WTC11 (cell line): ENCODE measurements at regions not wholly inside any gene's neighbourhood (a gene's known extent, or its start where the extent isn't known, plus 50 kb on each side); places are given as distances from the start of the nearest gene placed in this dataset.

ENCODE experiments used
- CREB1 ChIP-seq: sonication (generic); formaldehyde crosslinking; IDR thresholded peaks from 2 replicates; pipeline ENCODE4 v1.8.0; 2023; ENCODE audit warnings: mild to moderate bottlenecking, missing genetic modification reagents
- CTCF ChIP-seq: fragments of 200-600 bp; IDR thresholded peaks from 2 replicates; pipeline ENCODE4 v1.8.0; 2022; ENCODE audit warnings: antibody characterized with exemption
- ZBTB43 ChIP-seq: sonication (generic); formaldehyde crosslinking; IDR thresholded peaks from 2 replicates; pipeline ENCODE4 v1.8.1; 2023; ENCODE audit warnings: mild to moderate bottlenecking, missing genetic modification reagents
- ZNF121 ChIP-seq: sonication (generic); formaldehyde crosslinking; IDR thresholded peaks from 2 replicates; pipeline ENCODE4 v1.8.0; 2023; ENCODE audit warnings: missing genetic modification reagents
- TF ChIP-seq, protein P1 (sequence below): sonication (generic); formaldehyde crosslinking; IDR thresholded peaks from 2 replicates; pipeline ENCODE4 v1.8.1; 2023; ENCODE audit warnings: mild to moderate bottlenecking, missing genetic modification reagents, moderate library complexity
- TF ChIP-seq, protein P2 (sequence below): sonication (generic); formaldehyde crosslinking; IDR thresholded peaks from 2 replicates; pipeline ENCODE4 v1.8.0; 2022; ENCODE audit warnings: mild to moderate bottlenecking, missing genetic modification reagents

GRCh38 chr18:78073275-78073674 is 823.6 kb downstream of the GALR1 start:
- no peak for TF ChIP-seq CTCF
- no peak for TF ChIP-seq ZNF121 (CRISPR knock-in tag)
- TF ChIP-seq, protein P1, sequence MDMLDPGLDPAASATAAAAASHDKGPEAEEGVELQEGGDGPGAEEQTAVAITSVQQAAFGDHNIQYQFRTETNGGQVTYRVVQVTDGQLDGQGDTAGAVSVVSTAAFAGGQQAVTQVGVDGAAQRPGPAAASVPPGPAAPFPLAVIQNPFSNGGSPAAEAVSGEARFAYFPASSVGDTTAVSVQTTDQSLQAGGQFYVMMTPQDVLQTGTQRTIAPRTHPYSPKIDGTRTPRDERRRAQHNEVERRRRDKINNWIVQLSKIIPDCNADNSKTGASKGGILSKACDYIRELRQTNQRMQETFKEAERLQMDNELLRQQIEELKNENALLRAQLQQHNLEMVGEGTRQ (CRISPR knock-in tag): no peak
- TF ChIP-seq ZBTB43 (CRISPR knock-in tag): no peak
- TF ChIP-seq, protein P2, sequence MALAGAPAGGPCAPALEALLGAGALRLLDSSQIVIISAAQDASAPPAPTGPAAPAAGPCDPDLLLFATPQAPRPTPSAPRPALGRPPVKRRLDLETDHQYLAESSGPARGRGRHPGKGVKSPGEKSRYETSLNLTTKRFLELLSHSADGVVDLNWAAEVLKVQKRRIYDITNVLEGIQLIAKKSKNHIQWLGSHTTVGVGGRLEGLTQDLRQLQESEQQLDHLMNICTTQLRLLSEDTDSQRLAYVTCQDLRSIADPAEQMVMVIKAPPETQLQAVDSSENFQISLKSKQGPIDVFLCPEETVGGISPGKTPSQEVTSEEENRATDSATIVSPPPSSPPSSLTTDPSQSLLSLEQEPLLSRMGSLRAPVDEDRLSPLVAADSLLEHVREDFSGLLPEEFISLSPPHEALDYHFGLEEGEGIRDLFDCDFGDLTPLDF (CRISPR knock-in tag): no peak
- no peak for TF ChIP-seq CREB1
